ENCODE measurements at regions not wholly inside any gene's neighbourhood (a gene's known extent, or its start where the extent isn't known, plus 50 kb on each side); places are given as distances from the start of the nearest gene placed in this dataset.

- TF ChIP-seq CTCF (conservative IDR thresholded peaks at IDR 0.05; ENCODE audit: low read depth, low read length), result no peak
- no peak for TF ChIP-seq EZH2 (IDR thresholded peaks at IDR 0.05; ENCODE audit: low read length, unreplicated experiment)
- TF ChIP-seq EZH2phosphoT487 (IDR thresholded peaks at IDR 0.05; ENCODE audit: borderline replicate concordance, low read length), result no peak
Measured at GRCh38 chr4:134490863-134491262, 289.3 kb upstream of the PABPC4L start.

All from PC-3 (cell line).